HG03558 (cell line): ENCODE measurements at regions not wholly inside any gene's neighbourhood (a gene's known extent, or its start where the extent isn't known, plus 50 kb on each side); places are given as distances from the start of the nearest gene placed in this dataset.
"Not testable (repeated sequence)": the region's sequence is repeated elsewhere in the genome, so short reads cannot be mapped to it uniquely, and the experiment has no call there.

Source experiments
- ATAC-seq: cut with Tn5 transposase; IDR thresholded peaks from one replicate; pipeline ENCODE4 v1.9.1; 2021; ENCODE audit warnings: moderate number of reproducible peaks; ENCODE audit not compliant: unreplicated experiment; ENCODE audit errors: extremely low read depth

DNA sequence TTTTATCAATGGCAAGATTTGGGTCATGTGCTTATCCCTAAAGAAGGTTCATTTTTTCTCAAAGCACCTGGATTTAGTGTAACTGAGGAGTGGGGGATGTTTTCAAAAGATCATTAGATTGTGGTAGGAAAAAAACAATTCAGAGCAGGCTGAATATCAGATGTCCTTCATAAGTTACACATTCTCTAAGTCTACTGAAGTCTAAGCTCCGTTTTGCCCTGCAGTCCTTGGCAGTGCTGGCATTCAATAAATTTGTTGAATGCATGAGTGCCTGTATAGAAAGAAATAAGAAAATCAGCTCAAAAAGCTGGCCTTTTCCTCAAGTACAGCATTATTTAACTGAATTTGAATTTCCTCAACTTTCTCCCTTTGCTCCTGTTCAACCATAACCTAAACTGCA is 819.0 kb upstream of the GRM7 start:
- no peak for ATAC-seq

DNA sequence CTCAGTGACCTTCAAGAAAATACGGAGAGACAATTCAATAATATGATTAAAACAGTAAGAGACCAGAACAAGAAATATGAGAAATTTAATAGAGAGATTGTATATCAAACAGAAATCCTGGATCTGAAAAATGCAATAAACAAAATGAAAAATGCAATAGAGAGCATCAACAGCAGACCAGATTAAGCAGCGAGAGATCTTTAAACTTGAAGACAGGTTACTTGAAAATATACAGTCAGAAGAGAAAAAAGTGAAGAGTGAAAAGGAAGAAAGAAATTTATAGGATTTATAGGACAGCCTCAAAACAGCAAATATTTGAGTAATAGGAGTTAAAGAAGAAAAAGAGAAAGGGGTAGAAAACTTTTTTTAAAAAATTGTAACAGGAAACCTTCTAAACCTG is 813.9 kb upstream of the GRM7 start:
- no peak for ATAC-seq

DNA sequence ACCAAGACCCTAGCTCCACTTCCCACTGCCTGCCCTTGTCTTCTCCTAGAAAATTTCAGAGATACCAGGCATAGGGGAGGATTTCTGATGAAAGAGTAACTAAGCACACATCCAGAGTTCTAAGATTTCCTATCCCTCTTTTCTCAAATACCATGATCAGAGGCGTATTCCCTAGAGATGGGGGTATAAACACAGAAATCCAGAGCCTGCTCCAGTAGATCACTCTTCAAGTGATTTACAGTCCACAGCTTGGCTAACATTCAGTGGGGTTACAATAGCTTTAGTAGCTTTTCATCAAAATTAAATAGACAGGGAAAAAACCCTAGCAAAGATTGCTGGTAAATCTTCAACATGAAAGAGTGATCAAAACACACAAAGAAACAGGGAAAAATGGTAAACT is 800.7 kb upstream of the GRM7 start:
- ATAC-seq, result no peak

DNA sequence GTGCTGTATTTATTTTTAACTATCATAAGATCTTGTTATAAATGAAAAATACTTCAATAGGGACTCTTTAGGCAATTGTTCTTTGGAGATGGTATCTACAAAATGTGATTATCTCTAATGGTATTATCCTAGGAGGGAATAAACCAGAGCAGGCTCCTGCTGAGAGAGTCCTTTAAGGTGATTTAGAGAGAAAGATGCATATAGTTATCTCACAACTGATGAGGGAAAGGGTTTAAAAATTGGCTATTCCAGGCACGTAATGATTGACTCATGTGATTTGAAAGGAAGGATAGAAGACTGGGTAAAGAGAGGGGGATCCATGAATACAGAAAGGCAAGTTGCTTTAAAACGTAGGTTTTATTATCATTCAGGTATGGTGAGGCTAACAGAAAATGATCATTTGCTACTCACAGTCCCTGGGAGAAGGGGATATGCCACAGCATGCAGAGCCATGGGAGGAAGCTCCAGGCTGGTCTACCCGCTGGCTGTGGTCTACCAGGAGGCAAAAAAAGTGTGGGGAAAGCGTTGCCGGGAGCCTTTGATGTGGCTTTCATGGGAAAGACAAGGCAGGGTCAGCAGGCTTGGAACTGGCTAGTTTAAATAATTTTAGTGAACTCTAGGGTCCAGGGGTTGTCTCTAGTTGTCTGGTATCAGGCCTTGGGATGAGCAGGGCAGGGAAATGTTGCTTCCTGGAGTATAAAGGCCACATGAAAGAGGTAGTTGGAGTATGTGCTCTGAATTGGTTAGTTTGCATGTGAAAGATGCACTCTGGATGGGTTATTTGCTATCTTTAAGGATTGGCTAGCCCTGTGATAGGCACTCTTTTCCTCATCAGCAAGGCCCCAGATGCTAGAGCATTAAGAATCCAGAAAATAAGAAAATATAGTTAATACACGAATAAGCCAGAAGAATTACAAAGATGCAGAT is 798.4 kb upstream of the GRM7 start:
- no peak for ATAC-seq

DNA sequence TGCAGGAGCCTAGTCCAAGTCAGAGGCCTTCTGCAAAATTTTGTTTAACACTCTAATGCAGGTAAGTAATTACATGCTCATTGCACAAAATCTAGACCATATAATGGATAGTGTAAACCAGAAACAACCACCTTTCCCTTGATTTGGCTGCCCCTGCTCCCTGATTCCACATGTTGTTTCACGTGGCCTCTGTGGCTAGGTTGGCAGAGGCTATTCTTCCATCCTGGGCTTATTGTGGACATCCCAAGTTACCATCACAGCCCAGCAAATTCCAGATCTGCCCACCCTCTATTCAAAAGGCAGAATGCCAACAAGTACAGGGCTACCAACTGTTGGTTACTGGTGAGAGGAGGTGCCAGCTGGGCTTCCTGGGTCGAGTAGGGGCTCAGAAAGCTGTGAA is 794.5 kb upstream of the GRM7 start:
- no peak for ATAC-seq

DNA sequence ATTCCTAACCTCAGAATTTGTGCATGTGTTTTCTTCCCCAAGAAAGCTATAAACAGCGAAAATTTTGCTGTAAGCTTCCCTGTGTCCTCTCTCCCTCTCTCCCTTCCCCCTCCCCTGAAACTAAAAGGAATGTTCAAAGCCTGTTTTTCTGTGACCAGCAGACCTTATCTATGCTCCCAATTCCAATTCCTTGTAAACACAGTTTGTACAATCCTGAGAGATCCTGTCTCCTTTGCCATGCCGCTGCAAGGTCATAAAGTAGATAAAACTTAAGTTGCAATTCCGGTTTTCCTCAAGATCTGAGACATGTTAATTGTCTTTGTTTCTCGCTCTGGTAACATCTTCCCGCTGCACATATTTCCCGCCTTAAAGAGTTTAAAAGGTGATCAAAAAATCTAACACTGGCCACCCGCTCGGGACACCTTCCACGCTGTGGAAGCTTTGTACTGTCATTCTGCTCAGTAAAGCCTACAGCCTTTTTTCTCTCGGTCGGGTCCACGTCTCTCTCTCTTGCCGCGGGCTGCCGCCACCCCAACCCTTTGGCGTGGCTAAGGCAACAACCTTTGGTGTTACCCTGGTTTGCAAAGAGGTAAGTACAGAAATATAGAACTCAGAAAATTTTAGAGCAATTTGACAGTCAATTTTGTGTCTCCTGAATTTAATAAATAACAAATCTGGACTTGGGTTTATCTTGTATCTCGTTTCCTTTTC is 793.9 kb upstream of the GRM7 start:
- ATAC-seq, result not testable (repeated sequence)

DNA sequence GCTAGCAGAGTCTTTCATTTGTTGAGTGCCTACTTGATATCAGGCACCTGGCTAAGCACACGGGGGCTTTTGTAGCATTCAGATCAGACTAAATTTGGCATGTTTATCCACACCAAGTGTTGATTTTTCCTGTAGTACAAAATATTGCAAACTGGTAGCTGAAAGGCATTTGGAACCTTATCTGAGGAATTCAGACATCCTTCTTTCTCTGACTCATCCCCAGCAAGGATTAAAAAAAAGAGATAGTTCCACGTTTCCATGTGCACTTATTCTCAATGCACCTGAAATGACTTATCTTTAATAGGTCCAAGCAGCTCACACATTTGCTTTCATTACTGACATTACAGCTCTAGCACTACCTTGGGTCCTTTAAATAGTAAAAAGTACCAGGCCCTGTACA is 786.0 kb upstream of the GRM7 start:
- ATAC-seq, result no peak

DNA sequence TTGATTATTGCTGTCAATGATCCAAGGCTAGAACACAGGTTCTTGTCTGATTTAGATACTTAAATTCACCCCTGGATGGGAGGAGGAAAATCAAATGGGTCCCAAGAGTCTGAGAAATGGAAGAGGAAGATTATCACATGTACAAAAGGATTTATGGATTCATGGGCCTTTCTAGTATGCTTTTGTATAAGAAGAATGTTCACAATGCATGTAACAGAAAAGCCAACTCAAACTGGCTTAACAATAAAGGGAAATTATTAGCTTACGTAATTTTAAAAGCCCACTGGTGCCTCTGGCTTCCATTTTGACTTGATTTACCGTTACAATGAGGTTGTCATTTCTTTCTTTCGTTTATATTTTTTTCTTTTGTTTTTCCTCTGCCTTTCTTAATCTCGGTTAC is 782.5 kb upstream of the GRM7 start:
- no peak for ATAC-seq

DNA sequence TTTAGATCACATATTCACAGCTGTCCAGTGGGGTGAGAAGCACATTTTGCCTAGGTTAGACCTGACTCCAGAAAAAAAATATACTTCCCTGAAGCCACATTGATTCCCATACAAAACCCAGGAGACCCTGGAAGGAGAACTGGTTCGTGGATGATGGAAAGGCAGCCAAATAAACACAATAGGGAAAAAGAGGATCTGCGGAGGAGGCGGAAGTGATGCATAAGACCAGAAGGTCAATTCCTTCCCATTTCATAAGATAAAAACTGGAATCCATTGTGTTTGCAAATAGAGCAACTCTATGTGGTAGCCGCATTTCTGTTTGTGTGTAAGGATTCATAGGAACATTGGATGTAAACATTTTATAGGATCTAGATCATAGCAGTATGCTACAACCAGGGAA is 781.9 kb upstream of the GRM7 start:
- ATAC-seq, result no peak

DNA sequence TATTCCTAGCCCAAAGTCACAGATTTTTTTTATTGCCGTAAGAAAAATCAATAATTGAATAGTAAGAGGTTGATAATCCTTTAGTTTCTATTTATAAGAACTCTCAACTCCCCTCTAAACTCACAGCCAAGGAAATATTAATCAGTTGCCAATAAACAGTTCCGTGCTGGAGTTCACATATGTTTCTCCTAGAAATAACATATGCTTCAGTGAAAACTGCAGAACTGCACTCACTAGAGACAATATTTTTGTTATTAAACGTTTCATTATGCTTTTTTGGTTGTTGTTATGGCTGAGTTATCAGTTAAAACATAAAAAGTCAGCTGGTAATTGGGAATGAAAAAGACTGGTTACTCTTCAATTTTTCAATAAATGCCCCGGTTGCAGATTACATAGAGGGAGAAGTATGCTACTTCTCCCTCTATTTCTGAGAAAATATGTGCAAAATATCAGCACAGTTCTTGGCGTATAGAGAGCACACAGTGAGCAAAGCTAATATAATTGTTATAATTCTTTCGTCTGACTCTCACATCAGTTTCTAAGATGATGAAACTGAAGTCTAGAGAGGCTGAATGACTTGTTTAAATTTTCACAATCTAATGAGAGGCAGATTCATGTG is 781.2 kb upstream of the GRM7 start:
- no peak for ATAC-seq

DNA sequence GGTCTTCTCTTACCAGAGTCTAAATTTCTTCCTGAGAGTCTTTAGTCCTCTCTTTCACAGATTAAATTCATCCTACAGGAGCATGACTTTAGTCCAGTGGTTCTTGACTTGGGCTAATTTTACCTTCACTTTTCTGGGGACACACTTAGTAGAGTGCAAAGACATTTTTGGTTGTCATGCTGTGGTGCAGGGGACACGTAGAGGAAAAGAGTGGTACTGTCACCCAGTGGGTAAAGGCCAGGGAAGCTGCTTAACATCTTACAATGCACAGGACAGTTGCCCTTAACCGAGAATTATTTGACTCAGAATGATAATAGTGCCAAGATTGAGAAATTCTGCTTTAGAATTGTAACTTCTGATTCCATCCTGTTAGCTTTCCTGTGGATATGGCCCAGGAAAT is 772.5 kb upstream of the GRM7 start:
- no peak for ATAC-seq

DNA sequence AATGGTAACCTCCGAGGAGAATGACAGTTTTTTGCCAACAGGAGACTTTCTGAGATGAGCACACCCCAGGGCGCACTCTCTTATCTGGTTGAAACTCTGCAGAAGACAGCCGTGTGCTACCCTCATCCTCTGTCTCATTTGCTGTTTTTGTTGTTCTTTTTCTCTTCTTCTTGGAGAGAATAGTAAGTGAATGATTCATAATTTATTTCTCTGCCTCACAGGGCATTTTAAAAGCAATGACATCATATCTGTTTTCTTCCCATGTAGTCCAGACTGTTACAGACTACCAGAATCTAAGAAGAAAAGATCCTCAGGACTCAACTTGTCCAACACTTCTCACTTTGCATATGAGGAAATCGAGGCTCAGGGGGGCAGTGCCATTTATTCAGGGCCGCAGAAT is 771.1 kb upstream of the GRM7 start:
- ATAC-seq, result no peak

DNA sequence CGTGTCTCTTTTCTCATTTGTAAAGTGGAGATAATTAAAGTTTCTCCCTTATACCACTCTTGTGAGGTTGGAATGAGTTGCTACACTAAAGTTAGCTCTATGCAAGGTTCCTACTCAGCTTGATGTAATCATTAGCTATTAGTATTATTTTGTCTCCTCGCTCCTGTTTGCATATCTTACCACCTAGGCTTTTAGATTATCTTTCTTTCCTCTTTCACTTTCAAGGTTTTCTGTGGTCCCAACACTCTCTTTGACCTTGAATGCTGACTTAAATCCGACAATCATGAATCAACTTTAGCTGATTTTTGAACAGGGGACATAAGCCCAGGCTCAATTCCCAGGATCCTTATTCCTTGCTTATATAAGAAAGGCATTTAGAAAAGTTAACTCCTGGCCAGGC is 769.7 kb upstream of the GRM7 start:
- no peak for ATAC-seq

DNA sequence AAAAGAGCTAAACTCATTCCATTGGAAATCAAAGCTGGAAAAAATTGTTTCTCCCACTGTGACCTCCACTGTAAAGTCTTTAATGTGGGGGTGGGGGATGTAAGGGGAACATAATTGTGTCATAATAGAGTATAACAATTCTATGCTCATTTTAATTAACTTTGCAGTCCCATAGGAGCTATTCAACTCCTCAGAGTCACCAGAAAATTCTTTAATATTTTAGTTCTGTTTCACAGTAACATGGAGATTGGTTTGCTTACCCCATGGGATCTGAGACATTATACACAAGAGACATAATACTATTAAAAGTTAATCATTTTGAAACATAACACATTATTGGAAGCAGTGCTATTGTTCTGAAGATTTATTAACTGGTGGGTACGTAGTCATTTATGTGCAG is 765.9 kb upstream of the GRM7 start:
- no peak for ATAC-seq

DNA sequence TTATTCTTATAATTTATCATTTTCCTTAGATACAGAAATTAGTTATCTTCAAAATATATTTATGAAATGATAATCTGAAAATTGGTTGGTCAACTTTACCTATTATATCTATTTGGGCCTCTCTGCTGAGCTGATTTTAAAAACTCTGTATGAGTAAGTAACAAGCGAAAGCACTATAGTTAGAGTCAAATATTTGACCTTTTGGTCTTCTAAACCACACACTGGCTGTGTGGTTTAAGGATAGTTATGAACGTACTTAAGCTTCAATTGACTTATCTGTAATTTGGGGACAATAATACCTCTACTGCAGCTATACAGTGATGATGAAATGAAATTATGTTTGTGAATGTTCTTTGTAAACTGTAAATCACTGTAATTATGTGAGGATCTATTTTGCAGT is 763.9 kb upstream of the GRM7 start:
- ATAC-seq, result no peak

DNA sequence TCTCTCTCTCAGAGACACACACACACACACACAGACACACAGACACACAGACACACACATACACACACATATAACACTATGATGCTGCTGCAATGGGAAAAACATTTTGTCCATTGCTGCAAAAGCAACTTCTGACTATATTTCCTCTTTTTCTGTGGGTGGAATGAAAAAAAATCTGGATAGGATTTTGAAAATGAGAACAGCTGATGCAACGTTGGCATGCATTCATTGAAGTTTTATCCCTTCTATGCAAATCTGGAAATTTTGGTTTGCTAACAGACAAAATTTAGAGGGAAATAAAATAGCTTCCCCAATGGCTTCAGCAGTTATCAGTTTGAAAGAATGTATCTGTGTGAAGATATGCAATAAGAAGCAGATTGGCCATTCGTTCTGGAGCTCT is 763.4 kb upstream of the GRM7 start:
- ATAC-seq, result no peak

DNA sequence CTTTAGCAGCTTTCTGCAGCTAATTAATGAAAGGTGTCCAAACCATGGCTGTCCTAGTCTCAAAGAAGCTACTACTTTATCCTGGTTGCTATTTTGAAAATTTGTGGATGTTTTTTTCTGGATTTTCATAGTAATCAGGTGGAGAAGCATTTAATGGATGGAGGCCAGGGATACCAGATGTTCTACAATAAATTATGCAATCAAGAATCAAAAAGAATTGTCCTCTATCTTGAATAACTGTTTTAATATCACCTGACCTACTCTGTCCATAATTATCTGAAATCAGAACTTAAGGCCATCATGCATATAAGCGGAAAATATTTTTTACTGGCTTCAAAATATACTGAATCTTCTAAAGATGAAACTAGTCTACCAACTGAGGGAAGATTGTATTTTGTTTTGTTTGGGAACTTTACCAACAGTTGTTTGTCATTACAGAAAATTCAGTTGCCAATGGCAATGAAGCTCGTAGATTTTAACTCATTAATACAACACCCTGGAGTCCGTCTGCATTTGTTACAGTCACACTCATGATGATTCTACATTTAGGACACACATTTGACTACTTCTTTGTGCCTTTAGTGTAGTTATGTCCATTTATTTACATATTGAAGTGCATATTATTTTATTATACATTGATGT is 762.3 kb upstream of the GRM7 start:
- no peak for ATAC-seq

DNA sequence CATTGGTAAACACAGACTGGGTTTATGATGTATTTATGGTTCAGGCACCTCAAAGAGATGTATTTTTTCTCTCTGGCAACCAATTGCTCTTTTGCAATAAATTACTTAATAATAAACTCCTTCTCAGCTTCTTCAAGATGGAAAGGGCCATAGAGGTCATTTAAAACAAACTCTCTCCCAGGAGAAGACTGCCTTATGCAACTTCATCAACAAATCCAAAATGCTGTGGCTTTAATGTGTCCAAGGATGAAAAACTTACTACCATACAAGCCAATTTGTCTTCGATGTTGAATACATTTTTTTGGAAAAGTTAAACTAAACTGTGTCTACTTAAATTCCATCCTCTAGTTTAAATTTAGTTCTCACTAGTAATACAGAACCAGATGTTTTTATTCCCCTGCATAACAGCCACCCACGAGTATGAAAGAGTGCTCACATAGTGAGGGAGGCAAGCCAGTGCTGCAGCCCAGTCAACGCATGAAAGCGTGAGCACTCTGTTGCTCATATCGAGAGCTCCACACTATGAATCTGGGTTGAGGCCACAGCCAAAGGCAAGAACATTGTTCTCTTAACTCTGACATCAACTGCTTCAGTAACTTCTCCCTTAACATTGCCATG is 761.3 kb upstream of the GRM7 start:
- no peak for ATAC-seq

DNA sequence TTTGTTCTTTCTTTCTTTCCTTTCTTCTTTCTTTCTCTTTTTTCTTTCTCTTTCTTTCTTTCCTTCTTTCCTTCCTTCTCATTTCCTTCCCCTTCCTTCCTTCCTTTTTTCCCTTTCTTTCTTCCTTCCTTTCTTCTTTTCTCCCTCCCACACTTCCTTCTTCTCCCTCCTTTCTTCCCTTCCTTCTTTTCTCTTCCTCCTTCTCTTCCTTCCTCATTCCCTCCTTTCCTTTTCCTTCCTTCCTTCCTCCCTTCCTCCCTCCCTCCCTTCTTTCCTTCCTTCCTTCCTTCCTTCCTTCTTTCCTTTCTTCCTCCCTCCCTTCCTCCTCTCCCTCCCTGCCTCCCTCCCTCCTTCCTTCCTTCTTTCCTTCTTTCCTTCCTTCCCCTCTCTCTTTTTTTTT is 755.7 kb upstream of the GRM7 start:
- ATAC-seq, result no peak

DNA sequence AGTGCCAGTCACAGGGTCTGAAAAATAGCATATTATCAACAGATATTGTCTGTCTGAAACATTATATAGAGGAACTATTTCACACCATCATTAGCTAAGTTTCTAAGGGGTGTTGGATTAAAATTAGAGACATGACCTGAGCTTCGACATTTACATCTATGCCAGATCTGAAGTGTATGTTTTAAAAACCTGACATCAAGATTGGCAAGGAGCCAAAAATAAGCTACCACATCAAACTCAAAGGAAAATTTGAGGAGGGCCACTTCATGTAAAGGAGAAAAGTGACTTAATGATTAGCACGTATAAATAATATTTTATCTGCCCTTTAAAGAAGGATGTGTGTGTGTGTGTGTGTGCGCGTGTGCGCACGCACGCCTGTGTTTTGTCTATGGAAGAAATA is 752.0 kb upstream of the GRM7 start:
- ATAC-seq, result no peak
